GM19324 (cell line): ENCODE measurements at regions not wholly inside any gene's neighbourhood (a gene's known extent, or its start where the extent isn't known, plus 50 kb on each side); places are given as distances from the start of the nearest gene placed in this dataset.

Source experiments
- ATAC-seq: cut with Tn5 transposase; IDR thresholded peaks from one replicate; pipeline ENCODE4 v1.9.1; 2021; ENCODE audit warnings: mild to moderate bottlenecking, moderate library complexity; ENCODE audit not compliant: unreplicated experiment, low FRiP score

GRCh38 chr9:108724652-108725051 is 131.1 kb downstream of the ACTL7B start:
- no peak for ATAC-seq

- ATAC-seq = no peak
Observed at GRCh38 chr9:108724122-108724521, 131.7 kb downstream of the ACTL7B start.

GRCh38 chr9:108722396-108722795 is 133.4 kb downstream of the ACTL7B start:
- ATAC-seq = no peak

- ATAC-seq = no peak
Observed at GRCh38 chr9:108720191-108720642, 135.6 kb downstream of the ACTL7B start.

- no peak for ATAC-seq
Observed at GRCh38 chr9:108710424-108710823, 145.4 kb downstream of the ACTL7B start.

GRCh38 chr9:108709997-108710396 is 145.8 kb downstream of the ACTL7B start:
- no peak for ATAC-seq

GRCh38 chr9:108709126-108709525 is 146.7 kb downstream of the ACTL7B start:
- ATAC-seq = no peak

GRCh38 chr9:108708448-108708847 is 147.3 kb downstream of the ACTL7B start:
- no peak for ATAC-seq

- no peak for ATAC-seq
Observed at GRCh38 chr9:108707120-108707519, 148.7 kb downstream of the ACTL7B start.

GRCh38 chr9:108704156-108704852 is 151.5 kb downstream of the ACTL7B start:
- no peak for ATAC-seq

GRCh38 chr9:108703429-108703828 is 152.4 kb downstream of the ACTL7B start:
- no peak for ATAC-seq

- ATAC-seq = no peak
Observed at GRCh38 chr9:108702681-108703080, 153.1 kb downstream of the ACTL7B start.

GRCh38 chr9:108698801-108699200 is 157.0 kb downstream of the ACTL7B start:
- ATAC-seq = no peak

- ATAC-seq = no peak
Observed at GRCh38 chr9:108698231-108698630, 157.6 kb downstream of the ACTL7B start.

- no peak for ATAC-seq
Observed at GRCh38 chr9:108696156-108696555, 159.6 kb downstream of the ACTL7B start.

- ATAC-seq = no peak
Observed at GRCh38 chr9:108694170-108694569, 161.6 kb downstream of the ACTL7B start.

GRCh38 chr9:108691614-108692013 is 164.2 kb downstream of the ACTL7B start:
- no peak for ATAC-seq

GRCh38 chr9:108688676-108689075 is 167.1 kb downstream of the ACTL7B start:
- ATAC-seq = no peak

GRCh38 chr9:108688051-108688450 is 167.7 kb downstream of the ACTL7B start:
- ATAC-seq = no peak

GRCh38 chr9:108687006-108687987 is 168.5 kb downstream of the ACTL7B start:
- no peak for ATAC-seq

GRCh38 chr9:108684288-108685025 is 171.3 kb downstream of the ACTL7B start:
- ATAC-seq = no peak
